Right forelimb (tissue), 1 donor: ENCODE measurements at regions not wholly inside any gene's neighbourhood (a gene's known extent, or its start where the extent isn't known, plus 50 kb on each side); places are given as distances from the start of the nearest gene placed in this dataset.

ENCODE experiments used
- DNase-seq: peaks from one replicate; pipeline ENCODE4 v3.0.0-alpha.2; 2018

DNA sequence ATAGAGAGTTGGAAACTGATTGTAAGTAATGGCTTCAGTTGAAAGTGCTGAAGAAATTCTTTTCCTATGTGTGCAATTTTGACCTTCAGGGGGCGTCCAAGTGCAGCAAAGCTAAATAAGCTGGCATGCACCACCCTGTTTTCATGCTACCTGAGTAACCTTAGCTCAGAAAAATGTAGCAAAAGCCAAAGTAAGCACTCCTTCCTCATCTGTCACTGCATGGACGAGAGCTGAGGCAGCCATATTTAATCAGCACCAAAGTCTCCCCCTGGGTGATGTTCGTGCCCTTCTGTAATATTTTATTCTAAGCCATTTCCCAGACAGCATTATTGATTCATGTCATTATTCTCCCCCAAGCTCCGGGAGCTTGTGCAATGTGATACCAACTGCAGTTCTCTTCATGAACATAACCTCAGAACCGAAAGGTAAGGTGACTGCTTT is 123.1 kb downstream of the RPS12 start:
- DNase-seq, result no peak

DNA sequence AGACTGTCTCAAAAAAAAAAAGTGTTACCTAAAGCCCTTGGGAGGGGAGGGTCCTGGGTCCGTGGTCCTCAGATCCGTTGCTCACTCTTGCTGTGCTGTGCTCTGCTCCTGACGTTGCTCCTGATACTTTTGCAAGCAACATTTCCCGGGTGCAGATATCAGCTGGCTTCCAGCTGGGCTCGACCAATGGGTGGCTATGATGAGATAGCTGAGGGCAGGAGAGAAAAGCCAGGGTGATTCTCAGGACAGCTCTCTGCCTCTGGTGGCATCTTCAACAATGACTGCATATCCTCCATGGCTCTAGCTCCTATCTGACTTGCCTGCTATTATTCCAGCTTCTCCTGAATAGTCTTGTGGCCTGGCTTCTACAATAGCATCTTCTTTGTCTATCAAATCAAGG is 134.5 kb downstream of the RPS12 start:
- no peak for DNase-seq

- DNase-seq, result no peak
Observed at GRCh38 chr6:132950566-132950965, 136.2 kb downstream of the RPS12 start.

DNA sequence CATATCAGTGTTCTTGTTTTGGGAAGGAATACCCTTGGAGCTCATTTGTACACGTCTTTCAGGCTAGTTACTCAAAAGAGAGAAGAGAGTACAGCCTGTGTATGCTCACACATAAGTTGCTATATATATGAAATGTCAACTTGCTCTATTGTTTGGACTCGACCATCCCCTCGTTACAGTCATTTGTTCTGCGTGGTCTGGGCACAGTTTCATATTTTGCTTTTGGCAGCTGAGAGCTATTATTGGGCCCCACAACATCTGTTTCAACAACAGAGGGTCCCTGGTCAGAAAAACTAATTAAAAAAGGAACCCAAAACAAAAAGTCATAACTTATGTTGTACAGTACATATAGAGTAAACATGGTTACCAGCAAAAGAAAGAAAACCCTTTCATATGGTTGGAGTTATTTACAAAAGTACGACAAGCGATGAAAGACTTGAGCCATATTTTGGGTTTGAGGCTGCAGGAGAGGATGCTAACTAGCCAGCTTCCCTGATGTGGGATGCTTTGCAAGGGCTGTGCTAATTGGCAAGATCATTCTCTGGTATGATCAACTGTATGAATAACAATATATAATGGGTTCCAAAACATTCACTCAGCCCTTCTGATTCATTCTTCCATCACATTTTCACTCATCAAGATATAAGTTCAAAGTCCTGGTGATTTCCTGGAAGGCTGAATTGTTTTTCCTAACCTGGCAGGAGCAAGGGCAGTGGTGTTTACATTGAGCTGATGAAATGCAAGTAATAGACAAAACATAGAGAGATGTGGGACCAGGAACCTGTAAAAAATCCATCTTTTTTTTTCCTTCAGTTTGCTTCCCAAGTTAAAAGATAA is 137.9 kb downstream of the RPS12 start:
- DNase-seq, result no peak

- no peak for DNase-seq
Observed at GRCh38 chr6:132952986-132953385, 138.6 kb downstream of the RPS12 start.

- no peak for DNase-seq
Observed at GRCh38 chr6:132954222-132954621, 139.9 kb downstream of the RPS12 start.

GRCh38 chr6:132954936-132955335 is 140.6 kb downstream of the RPS12 start:
- no peak for DNase-seq

- DNase-seq, result no peak
Observed at GRCh38 chr6:132959639-132960326, 145.4 kb downstream of the RPS12 start.

DNA sequence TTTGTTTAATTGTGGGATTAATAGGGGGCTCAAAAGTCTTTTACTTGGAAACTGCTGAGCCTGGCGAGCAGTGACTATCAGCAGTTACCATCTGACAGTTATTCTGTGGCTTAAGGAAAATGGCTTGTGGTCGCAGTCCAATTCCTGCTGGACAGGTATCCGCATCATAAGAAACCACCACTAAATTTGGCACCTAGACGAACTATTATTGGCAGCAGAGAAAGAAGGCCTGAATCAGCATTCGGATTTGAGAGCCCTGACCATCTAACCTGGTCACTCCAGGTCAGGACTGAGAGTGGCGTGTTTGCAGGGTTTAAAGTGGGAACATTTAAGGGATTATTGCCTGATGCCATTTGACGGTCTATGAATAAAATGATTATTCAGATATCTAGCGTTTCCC is 146.4 kb downstream of the RPS12 start:
- no peak for DNase-seq

DNA sequence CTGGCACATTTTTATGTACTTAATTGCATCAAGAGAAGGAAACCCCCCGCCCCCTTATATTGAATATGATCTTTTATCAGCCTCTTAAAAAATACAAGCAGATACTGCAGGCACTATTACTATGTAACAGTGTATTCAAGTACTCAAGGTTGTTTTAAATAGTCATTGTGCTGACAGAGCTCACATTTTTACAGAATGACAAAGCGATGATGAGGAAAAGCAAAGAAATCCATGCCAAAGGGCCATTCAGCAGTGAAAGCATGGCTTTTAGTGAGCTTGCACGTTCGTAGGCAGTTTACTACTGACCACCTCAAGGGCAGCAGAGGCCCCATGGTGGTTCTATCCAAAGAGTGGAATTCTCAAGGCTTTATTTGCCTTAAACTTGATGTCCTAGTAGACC is 146.8 kb downstream of the RPS12 start:
- no peak for DNase-seq

- DNase-seq, result no peak
Observed at GRCh38 chr6:132961610-132962009, 147.2 kb downstream of the RPS12 start.

- peak; percentile 69 for DNase-seq
Observed at GRCh38 chr6:132962936-132963868, 148.8 kb downstream of the RPS12 start.

GRCh38 chr6:132964101-132964867 is 149.9 kb downstream of the RPS12 start:
- DNase-seq, result no peak

DNA sequence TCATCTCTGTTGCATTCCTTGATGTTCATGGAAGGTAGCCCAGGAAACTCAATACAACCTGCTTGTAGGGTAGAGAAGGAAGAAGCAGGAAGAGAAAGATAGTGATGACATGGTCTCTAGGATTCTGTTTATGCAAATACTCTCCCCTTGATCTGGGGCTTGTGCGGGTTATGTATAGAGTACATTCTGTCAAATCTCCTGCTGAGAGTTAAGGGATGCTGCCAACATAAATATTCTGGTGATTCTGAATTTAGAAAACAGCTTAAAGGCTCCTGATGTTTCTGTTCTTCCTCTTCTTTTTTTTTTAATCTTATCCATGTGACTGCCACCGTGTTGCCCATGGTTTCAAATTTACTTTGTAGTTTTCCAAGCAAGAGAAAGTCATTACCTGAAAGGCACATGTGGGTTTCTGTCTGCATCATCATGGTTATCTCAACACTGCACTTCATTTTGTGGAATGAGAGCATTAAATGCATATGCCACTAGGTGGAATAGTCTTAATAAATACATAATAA is 150.6 kb downstream of the RPS12 start:
- no peak for DNase-seq

DNA sequence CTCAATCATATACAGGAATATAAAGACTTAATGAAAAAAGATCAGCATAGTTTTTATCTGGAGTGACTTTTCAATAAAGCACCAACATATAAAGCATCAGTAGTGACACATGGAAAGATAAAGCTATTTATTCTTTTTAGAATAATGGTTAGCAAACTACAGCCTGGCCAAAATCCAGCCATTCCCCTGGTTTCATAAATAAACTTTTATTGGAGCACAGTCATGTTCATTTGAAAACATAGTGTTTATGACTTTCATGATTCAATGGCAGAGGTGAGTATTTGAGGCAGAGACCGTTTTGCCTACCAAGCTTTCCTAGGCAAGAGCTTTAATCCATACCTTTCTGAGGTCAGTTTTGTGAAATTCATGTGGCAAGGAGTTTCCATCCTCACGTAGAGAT is 153.5 kb downstream of the RPS12 start:
- DNase-seq, result no peak

DNA sequence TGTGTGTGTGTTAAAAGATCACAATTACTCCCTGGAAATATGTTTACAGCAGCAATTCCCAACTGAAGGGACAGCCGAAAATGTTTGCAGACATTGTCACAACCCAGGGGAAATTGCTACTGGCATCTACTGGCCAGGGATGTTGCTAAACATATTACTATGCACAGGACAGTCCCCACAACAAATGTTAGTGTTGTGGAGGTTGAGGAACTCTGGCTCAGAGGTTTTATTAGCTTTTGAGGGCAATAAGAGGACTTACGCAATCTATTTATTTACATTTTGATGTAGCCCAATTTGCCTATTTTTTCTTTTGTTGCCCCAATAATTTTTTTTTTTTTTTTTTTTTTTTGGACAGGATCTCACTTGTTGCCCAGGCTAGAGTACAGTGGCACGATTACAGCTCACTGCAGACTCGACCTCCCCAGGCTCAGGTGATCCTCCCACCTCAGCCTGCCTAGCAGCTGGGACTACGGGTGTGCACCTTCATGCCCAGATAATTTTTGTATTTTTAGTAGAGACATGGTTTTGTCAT is 154.1 kb downstream of the RPS12 start:
- no peak for DNase-seq

GRCh38 chr6:132969196-132969595 is 154.8 kb downstream of the RPS12 start:
- DNase-seq, result no peak

- no peak for DNase-seq
Observed at GRCh38 chr6:132971676-132972075, 157.3 kb downstream of the RPS12 start.

DNA sequence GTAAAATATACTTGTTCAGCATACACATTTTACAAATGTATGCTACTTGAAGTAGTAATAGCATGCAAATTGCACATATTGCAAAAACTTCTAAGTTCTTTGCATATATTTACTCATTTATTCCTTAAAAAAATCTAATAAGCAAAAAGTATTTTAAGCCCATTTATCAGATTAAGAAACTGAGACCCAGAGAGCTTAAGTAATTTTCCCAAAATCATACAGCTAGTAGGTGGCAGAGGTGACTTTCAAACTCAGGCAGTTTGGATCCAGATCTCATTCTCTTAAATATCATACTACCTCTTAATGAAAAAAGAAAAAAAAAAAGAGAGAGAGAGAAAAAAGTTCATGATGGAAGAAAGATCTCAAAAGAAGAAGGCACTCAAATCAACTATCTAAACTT is 157.9 kb downstream of the RPS12 start:
- DNase-seq, result no peak

GRCh38 chr6:132972971-132973370 is 158.6 kb downstream of the RPS12 start:
- DNase-seq, result no peak

GRCh38 chr6:132973514-132973993 is 159.2 kb downstream of the RPS12 start:
- no peak for DNase-seq

GRCh38 chr6:132974122-132974521 is 159.8 kb downstream of the RPS12 start:
- DNase-seq, result no peak
